ENCODE measurements at regions not wholly inside any gene's neighbourhood (a gene's known extent, or its start where the extent isn't known, plus 50 kb on each side); places are given as distances from the start of the nearest gene placed in this dataset.

GRCh38 chr6:77403424-77403823 lies 59.9 kb downstream of the HTR1B start:
- DNase-seq (ENCODE audit: low read depth) = peak; percentile 42

GRCh38 chr6:77401231-77401630 lies 62.1 kb downstream of the HTR1B start:
- DNase-seq (ENCODE audit: low read depth) = no peak

GRCh38 chr6:77397561-77397960 lies 65.7 kb downstream of the HTR1B start:
- DNase-seq (ENCODE audit: low read depth) = peak; percentile 6

- DNase-seq (ENCODE audit: low read depth) = no peak
These were observed 73.9 kb downstream of the HTR1B start for GRCh38 chr6:77389402-77389801.

- no peak for DNase-seq (ENCODE audit: low read depth)
These were observed 80.3 kb downstream of the HTR1B start for GRCh38 chr6:77383026-77383425.

- DNase-seq (ENCODE audit: low read depth) = no peak
These were observed 89.3 kb downstream of the HTR1B start for GRCh38 chr6:77373955-77374354.

- no peak for DNase-seq (ENCODE audit: low read depth)
These were observed 91.5 kb downstream of the HTR1B start for GRCh38 chr6:77371748-77372147.

GRCh38 chr6:77368660-77369313 lies 94.5 kb downstream of the HTR1B start:
- peak; percentile 23 for DNase-seq (ENCODE audit: low read depth)

GRCh38 chr6:77366798-77367197 lies 96.5 kb downstream of the HTR1B start:
- no peak for DNase-seq (ENCODE audit: low read depth)

GRCh38 chr6:77363702-77364101 lies 99.6 kb downstream of the HTR1B start:
- no peak for DNase-seq (ENCODE audit: low read depth)

- no peak for DNase-seq (ENCODE audit: low read depth)
These were observed 101.2 kb downstream of the HTR1B start for GRCh38 chr6:77362055-77362454.

- DNase-seq (ENCODE audit: low read depth) = no peak
These were observed 102.3 kb downstream of the HTR1B start for GRCh38 chr6:77361018-77361417.

- no peak for DNase-seq (ENCODE audit: low read depth)
These were observed 106.5 kb downstream of the HTR1B start for GRCh38 chr6:77356821-77357220.

GRCh38 chr6:77354581-77354980 lies 108.7 kb downstream of the HTR1B start:
- no peak for DNase-seq (ENCODE audit: low read depth)

GRCh38 chr6:77353129-77353528 lies 110.2 kb downstream of the HTR1B start:
- DNase-seq (ENCODE audit: low read depth) = no peak

- no peak for DNase-seq (ENCODE audit: low read depth)
These were observed 122.0 kb downstream of the HTR1B start for GRCh38 chr6:77341058-77341986.

- DNase-seq (ENCODE audit: low read depth) = no peak
These were observed 123.0 kb downstream of the HTR1B start for GRCh38 chr6:77340331-77340730.

- DNase-seq (ENCODE audit: low read depth) = no peak
These were observed 123.4 kb downstream of the HTR1B start for GRCh38 chr6:77339926-77340325.

- no peak for DNase-seq (ENCODE audit: low read depth)
These were observed 125.9 kb downstream of the HTR1B start for GRCh38 chr6:77337392-77337791.

- no peak for DNase-seq (ENCODE audit: low read depth)
These were observed 129.2 kb downstream of the HTR1B start for GRCh38 chr6:77334093-77334492.

- DNase-seq (ENCODE audit: low read depth) = no peak
These were observed 130.2 kb downstream of the HTR1B start for GRCh38 chr6:77332915-77333623.

- no peak for DNase-seq (ENCODE audit: low read depth)
These were observed 136.6 kb downstream of the HTR1B start for GRCh38 chr6:77326711-77327110.

- no peak for DNase-seq (ENCODE audit: low read depth)
These were observed 137.3 kb downstream of the HTR1B start for GRCh38 chr6:77326029-77326428.

All from HS-5 (cell line).